22Rv1 (cell line): ENCODE measurements at regions not wholly inside any gene's neighbourhood (a gene's known extent, or its start where the extent isn't known, plus 50 kb on each side); places are given as distances from the start of the nearest gene placed in this dataset.

Experiments used
- H3K27ac ChIP-seq: fragments of 450-650 bp; 2 replicates; pipeline ENCODE4 v1.5.1; 2017
- CTCF ChIP-seq: fragments of 450-650 bp; IDR thresholded peaks from 2 replicates; pipeline ENCODE4 v1.5.1; 2017; ENCODE audit warnings: mild to moderate bottlenecking
- ZFX ChIP-seq: fragments of 450-650 bp; IDR thresholded peaks from 2 replicates; pipeline ENCODE4 v1.6.1; 2017; ENCODE audit warnings: antibody characterized with exemption, borderline replicate concordance

GRCh38 chr3:59318881-59319280, 269.1 kb upstream of the CFAP20DC start:
- TF ChIP-seq ZFX (no peak), CTCF (no peak)
- peak overlapping the region; percentile 78; the same call in 1 of the 2 replicates for H3K27ac ChIP-seq

- TF ChIP-seq ZFX (no peak), CTCF (no peak)
- H3K27ac ChIP-seq, result no peak overlapping the region
Measured at GRCh38 chr3:59317386-59317785, 267.6 kb upstream of the CFAP20DC start.

GRCh38 chr3:59316688-59317275, 267.0 kb upstream of the CFAP20DC start:
- TF ChIP-seq CTCF, result no peak
- no peak for TF ChIP-seq ZFX
- no peak overlapping the region for H3K27ac ChIP-seq

- TF ChIP-seq ZFX, result no peak
- TF ChIP-seq CTCF, result peak; percentile 82
- H3K27ac ChIP-seq, result no peak overlapping the region
Measured at GRCh38 chr3:59313365-59313764, 263.5 kb upstream of the CFAP20DC start.

GRCh38 chr3:59311231-59311630, 261.4 kb upstream of the CFAP20DC start:
- no peak overlapping the region for H3K27ac ChIP-seq
- no peak for TF ChIP-seq CTCF
- no peak for TF ChIP-seq ZFX

GRCh38 chr3:59310736-59311135, 260.9 kb upstream of the CFAP20DC start:
- TF ChIP-seq CTCF (no peak), ZFX (no peak)
- H3K27ac ChIP-seq, result no peak overlapping the region

GRCh38 chr3:59308684-59309083, 258.9 kb upstream of the CFAP20DC start:
- no peak overlapping the region for H3K27ac ChIP-seq
- TF ChIP-seq ZFX (no peak), CTCF (peak; percentile 21; the same call in 1 of the 2 replicates)
